GM12865 (cell line): ENCODE measurements at regions not wholly inside any gene's neighbourhood (a gene's known extent, or its start where the extent isn't known, plus 50 kb on each side); places are given as distances from the start of the nearest gene placed in this dataset.
"Not testable (repeated sequence)": the region's sequence is repeated elsewhere in the genome, so short reads cannot be mapped to it uniquely, and the experiment has no call there.

ENCODE experiments used
- DNase-seq: peaks from one replicate; pipeline ENCODE4 v3.0.0; 2010; ENCODE audit warnings: low read depth
- H3K4me3 ChIP-seq: 2 replicates; pipeline ENCODE4 v1.5.1; 2011; ENCODE audit warnings: mild to moderate bottlenecking, low read depth, low read length, control low read depth
- TF ChIP-seq, protein P1 (sequence below): IDR thresholded peaks from 2 replicates; pipeline ENCODE4 v1.5.1; 2011; ENCODE audit warnings: low read length, control low read depth, low read depth, inconsistent platforms; ENCODE audit not compliant: insufficient read depth; ENCODE audit errors: missing control alignments

DNA sequence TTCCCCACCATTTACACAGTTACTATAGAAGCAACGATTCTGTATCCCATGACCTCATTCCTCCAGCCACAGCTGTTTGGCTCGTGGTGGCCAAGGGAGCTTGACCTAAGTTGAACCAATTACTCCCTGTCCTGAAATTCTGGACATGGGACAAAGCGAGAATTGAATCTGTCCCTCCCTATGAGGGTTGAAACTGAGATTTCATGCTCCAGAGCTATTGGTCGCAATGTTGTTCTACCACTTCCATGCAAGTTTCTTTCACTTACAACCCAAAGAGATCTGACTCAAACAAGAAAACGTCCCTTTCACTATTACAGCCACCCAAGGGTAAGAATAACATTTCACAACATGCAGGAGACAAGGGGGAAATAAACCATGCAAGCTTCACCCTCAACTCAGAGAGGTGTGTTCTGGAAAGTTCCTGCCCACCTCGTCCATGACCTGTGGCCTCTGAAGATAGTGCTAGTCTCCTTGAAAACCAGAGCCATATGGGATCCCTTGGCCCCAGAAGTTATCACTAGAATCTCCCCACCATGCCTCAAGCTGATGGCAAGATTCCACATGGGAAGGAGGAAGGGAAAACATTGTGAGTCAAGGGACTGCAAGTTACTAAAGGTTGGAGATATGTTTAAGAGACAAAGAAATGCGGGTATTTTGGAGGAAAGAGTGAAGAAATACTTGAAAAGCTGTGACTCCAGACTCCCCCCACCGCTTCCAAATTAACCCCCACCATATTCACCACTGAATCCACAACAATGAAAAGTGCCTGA lies 74.5 kb upstream of the SRSF6 start:
- peak; percentile 51 for DNase-seq
- TF ChIP-seq, protein P1, sequence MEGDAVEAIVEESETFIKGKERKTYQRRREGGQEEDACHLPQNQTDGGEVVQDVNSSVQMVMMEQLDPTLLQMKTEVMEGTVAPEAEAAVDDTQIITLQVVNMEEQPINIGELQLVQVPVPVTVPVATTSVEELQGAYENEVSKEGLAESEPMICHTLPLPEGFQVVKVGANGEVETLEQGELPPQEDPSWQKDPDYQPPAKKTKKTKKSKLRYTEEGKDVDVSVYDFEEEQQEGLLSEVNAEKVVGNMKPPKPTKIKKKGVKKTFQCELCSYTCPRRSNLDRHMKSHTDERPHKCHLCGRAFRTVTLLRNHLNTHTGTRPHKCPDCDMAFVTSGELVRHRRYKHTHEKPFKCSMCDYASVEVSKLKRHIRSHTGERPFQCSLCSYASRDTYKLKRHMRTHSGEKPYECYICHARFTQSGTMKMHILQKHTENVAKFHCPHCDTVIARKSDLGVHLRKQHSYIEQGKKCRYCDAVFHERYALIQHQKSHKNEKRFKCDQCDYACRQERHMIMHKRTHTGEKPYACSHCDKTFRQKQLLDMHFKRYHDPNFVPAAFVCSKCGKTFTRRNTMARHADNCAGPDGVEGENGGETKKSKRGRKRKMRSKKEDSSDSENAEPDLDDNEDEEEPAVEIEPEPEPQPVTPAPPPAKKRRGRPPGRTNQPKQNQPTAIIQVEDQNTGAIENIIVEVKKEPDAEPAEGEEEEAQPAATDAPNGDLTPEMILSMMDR = no peak
- H3K4me3 ChIP-seq = no peak overlapping the region

DNA sequence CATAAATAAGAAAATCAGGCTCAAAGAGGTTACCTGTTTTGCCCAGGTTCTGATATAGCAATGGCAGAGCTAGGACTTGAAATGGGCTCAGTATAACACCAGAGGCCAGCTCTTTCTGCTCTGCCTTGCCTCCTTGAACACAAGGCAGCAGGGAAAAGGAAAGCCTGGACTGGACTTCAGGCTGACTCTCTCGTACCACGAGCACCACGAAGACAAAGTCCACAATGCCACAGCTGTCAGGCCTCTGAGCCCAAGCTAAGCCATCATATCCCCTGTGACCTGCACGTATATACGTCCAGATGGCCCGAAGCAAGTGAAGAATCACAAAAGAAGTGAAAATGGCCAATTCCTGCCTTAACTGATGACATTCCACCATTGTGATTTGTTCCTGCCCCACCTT lies 75.6 kb upstream of the SRSF6 start:
- H3K4me3 ChIP-seq, DNase-seq: not testable (repeated sequence)

DNA sequence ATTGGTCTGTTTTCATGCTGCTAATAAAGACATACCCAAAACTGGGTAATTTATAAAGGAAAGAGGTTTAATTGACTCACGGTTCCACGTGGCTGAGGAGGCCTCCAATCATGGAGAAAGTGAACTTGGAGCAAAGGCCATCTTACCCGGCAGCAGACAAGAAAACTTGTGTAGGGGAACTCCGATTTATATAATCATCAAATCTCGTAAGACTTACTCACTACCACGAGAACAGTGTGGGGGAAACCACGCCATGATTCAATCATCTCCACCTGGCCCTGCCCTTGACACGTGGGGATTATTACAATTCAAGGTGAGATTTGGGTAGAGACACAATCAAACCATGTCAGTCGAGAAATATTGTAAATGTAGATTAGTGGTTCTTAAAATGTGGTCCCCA lies 76.2 kb upstream of the SRSF6 start:
- not testable (repeated sequence) for DNase-seq, H3K4me3 ChIP-seq

DNA sequence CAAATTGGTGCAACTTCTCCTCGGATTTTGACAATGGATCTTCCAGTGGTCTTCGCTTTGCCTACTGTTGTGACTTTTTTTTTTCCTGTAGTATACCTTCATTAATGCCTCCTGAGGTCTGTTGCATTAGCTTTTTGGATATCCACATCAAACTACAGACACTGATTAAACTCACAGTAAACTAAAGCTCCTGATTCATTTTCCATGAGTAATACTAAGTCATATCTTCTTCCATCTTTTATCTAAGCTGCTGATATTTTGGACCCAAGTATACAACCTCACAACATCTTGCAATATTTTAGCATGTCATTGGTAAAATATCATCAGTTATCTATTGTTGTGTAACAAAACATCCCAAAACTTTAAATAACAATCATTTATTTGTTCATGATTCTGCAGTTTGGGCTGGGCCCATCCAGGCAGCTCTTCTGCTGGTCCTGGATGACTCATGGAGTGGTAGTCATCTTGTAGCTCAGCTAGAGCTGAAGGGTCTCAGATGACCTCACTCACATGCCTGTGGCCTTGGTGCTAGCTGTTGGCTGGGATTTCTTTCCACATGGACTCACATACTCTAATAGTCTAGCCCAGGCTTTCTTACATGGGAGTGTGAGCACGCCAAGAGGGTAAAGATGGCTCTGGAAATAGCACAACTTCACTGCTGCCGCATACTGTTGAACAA lies 78.3 kb upstream of the SRSF6 start:
- DNase-seq = no peak
- H3K4me3 ChIP-seq = no peak overlapping the region
- TF ChIP-seq, protein P1 = no peak

DNA sequence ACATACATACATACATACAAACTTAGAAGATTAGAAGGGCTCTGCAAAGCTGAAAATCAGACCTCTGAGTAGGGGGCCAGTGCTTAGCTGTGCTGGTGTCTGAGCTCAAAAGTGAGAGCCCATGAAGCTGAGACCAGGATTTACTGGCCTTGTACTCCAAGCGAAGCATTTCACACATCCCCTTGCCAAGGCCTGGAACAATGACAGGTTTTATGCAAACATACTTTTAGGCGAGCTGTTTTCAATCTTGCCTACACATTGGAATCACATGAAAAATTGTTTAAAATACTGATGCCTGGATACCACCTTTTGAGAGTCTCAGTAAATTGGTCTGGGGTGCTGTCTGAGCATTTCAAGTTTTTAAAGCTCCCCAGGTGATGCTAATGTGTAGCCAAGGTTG lies 80.9 kb upstream of the SRSF6 start:
- TF ChIP-seq, protein P1 = no peak
- no peak overlapping the region for H3K4me3 ChIP-seq
- no peak for DNase-seq

DNA sequence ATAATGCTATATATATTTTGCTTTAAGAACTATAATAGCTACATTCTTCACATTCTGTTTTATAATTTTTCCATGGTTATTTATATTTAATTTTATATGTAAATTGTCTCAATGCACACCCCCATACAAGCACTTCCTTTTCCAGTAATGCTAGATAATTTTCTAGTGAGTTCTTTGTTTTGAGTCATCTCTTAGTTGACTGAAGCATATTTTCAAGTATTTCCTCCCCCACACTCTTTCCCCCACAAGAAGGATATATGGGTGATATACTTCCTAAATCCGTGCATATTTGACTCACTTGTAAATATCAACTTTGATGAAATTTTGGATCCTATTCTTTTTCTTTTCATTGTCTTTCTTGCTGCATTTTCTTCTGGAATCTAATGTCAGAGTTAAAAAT lies 82.1 kb upstream of the SRSF6 start:
- H3K4me3 ChIP-seq = no peak overlapping the region
- no peak for DNase-seq
- TF ChIP-seq, protein P1 = no peak

DNA sequence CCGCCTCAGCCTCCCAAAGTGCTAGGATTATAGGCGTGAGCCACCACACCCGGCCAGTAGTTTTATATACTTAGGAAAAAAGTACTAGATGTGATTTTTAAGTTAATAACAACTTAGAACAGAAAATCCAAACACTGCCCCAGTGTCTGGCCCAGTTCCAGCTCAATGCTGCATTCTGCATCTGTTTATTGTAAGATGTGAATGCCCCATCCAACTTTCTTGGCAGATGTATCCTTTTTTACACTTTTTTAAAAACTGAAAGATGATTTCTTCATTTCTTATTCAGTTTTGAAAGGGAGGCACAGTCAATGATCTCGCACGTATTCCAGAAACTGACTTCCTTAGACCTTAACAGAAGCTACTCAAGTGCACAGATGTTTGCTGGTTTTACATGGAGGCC lies 85.6 kb upstream of the SRSF6 start:
- DNase-seq = no peak
- TF ChIP-seq, protein P1 = no peak
- H3K4me3 ChIP-seq = no peak overlapping the region

DNA sequence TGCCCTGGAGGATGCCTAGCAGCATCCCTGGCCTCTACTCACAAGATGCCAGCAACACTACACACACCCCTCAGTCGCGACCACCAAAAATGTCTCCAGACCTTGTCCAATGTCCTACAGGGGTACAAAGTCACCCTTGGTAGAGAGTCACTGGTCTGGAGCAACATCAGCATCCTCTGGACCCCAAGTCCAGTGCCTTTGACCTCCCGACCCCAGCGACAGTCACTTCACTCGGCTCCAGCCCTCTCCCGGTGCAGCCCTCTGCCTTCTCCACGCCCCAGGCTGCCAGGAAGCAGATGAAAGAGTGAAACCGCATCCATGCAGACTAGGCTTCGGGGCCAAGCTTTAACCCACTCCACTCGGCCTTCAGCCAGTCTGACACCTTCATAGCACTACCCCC lies 92.0 kb upstream of the SRSF6 start:
- DNase-seq = no peak
- H3K4me3 ChIP-seq = no peak overlapping the region
- TF ChIP-seq, protein P1 = no peak
